HUES48 (cell line): ENCODE measurements at regions not wholly inside any gene's neighbourhood (a gene's known extent, or its start where the extent isn't known, plus 50 kb on each side); places are given as distances from the start of the nearest gene placed in this dataset.
"Not testable (repeated sequence)": the region's sequence is repeated elsewhere in the genome, so short reads cannot be mapped to it uniquely, and the experiment has no call there.

Source experiments
- H3K27ac ChIP-seq: one replicate; pipeline ENCODE4 v1.7.0; 2013; ENCODE audit warnings: low read depth, low read length, inconsistent platforms
- H3K27me3 ChIP-seq: 2 replicates; pipeline ENCODE4 v1.6.1; 2013; ENCODE audit warnings: mild to moderate bottlenecking, low read length; ENCODE audit not compliant: control insufficient read depth, insufficient read depth
- H3K36me3 ChIP-seq: 2 replicates; pipeline ENCODE4 v1.6.1; 2013; ENCODE audit warnings: low read length; ENCODE audit not compliant: control insufficient read depth, insufficient read depth
- H3K4me1 ChIP-seq: 2 replicates; pipeline ENCODE4 v1.6.1; 2013; ENCODE audit warnings: mild to moderate bottlenecking, low read length; ENCODE audit not compliant: control insufficient read depth, insufficient read depth
- H3K4me3 ChIP-seq: 2 replicates; pipeline ENCODE4 v1.5.1; 2013; ENCODE audit warnings: mild to moderate bottlenecking, low read depth, low read length
- H3K9ac ChIP-seq: 2 replicates; pipeline ENCODE4 v1.6.1; 2013; ENCODE audit warnings: mild to moderate bottlenecking, low read depth, low read length, moderate library complexity
- H3K9me3 ChIP-seq: 2 replicates; pipeline ENCODE4 v1.6.1; 2013; ENCODE audit warnings: low read length; ENCODE audit not compliant: control insufficient read depth, insufficient read depth

DNA sequence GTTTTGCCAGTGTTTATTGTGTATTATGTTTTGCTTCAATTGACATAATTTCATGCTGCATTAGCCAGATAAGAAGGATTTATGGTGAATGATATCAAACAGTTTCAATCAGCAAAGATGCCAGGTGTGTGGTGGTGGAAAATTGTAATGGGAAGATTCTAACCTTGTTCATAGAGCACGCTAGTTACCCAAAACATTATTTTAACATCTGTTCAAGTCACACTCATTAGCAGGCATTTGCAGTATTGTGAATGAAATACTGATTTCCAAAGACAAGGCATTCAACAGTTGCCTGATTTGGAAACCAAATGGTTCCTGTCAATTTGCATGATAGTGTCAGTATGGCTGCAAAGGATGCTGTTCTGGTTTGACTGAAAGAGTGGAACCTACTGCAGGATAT, 129.7 kb downstream of the EPC1 start:
- Histone ChIP-seq H3K27me3 (no peaks in the 10 kb centered on the region), H3K4me3 (no peak overlapping the region), H3K36me3 (no peaks in the 10 kb centered on the region), H3K9me3 (peaks cover 16% of the 10 kb centered on the region), H3K27ac (no peak overlapping the region), H3K4me1 (peaks cover 9% of the 10 kb centered on the region), H3K9ac (no peak overlapping the region)

- not testable (repeated sequence) for H3K4me1 ChIP-seq, H3K9ac ChIP-seq, H3K27ac ChIP-seq, H3K9me3 ChIP-seq, H3K27me3 ChIP-seq, H3K4me3 ChIP-seq, H3K36me3 ChIP-seq
Measured at GRCh38 chr10:32213838-32214237, 133.1 kb downstream of the EPC1 start.

- Histone ChIP-seq H3K27me3 (no peaks in the 10 kb centered on the region), H3K27ac (no peak overlapping the region), H3K9me3 (no peaks in the 10 kb centered on the region), H3K9ac (no peak overlapping the region), H3K36me3 (no peaks in the 10 kb centered on the region), H3K4me3 (no peak overlapping the region), H3K4me1 (no peaks in the 10 kb centered on the region)
Measured at GRCh38 chr10:32211046-32211363, 136.0 kb downstream of the EPC1 start.

GRCh38 chr10:32210306-32211045, 136.5 kb downstream of the EPC1 start:
- Histone ChIP-seq H3K4me3 (no peak overlapping the region), H3K9me3 (no peaks in the 10 kb centered on the region), H3K4me1 (no peaks in the 10 kb centered on the region), H3K27ac (no peak overlapping the region), H3K27me3 (no peaks in the 10 kb centered on the region), H3K36me3 (no peaks in the 10 kb centered on the region), H3K9ac (no peak overlapping the region)

GRCh38 chr10:32208005-32208404, 139.0 kb downstream of the EPC1 start:
- H3K27me3 ChIP-seq, H3K4me1 ChIP-seq, H3K36me3 ChIP-seq, H3K9ac ChIP-seq, H3K27ac ChIP-seq, H3K9me3 ChIP-seq, H3K4me3 ChIP-seq: not testable (repeated sequence)

- H3K27ac ChIP-seq: no peak overlapping the region
- no peaks in the 10 kb centered on the region for H3K36me3 ChIP-seq
- no peaks in the 10 kb centered on the region for H3K27me3 ChIP-seq
- no peaks in the 10 kb centered on the region for H3K9me3 ChIP-seq
- H3K4me1 ChIP-seq: no peaks in the 10 kb centered on the region
- no peak overlapping the region for H3K9ac ChIP-seq
- no peak overlapping the region for H3K4me3 ChIP-seq
Measured at GRCh38 chr10:32207544-32207943, 139.4 kb downstream of the EPC1 start.

DNA sequence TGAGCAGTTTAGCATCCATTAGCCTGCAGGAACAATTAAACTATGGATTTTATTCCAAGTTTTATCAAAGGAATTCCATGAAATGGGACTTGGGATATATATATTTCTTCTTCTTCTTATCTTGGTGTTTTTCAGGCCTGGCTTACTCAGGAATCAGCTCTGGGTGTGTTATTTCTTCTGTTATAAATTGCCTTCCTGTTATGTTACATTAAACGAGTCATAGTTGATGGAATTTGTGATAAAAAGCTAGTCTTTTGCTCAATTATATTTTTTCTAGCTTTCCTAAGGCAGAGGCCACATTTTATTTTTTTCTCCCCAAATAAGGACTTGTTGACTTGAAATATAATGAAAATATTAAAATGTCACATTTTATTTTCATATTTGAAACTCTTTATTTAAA, 141.3 kb downstream of the EPC1 start:
- no peaks in the 10 kb centered on the region for H3K36me3 ChIP-seq
- H3K27me3 ChIP-seq: no peaks in the 10 kb centered on the region
- H3K4me3 ChIP-seq: no peak overlapping the region
- H3K4me1 ChIP-seq: no peaks in the 10 kb centered on the region
- no peaks in the 10 kb centered on the region for H3K9me3 ChIP-seq
- no peak overlapping the region for H3K27ac ChIP-seq
- no peak overlapping the region for H3K9ac ChIP-seq

GRCh38 chr10:32204606-32205005, 142.4 kb downstream of the EPC1 start:
- H3K4me1 ChIP-seq: no peaks in the 10 kb centered on the region
- no peak overlapping the region for H3K27ac ChIP-seq
- H3K4me3 ChIP-seq: no peak overlapping the region
- H3K36me3 ChIP-seq: no peaks in the 10 kb centered on the region
- H3K9me3 ChIP-seq: no peaks in the 10 kb centered on the region
- H3K27me3 ChIP-seq: no peaks in the 10 kb centered on the region
- no peak overlapping the region for H3K9ac ChIP-seq

DNA sequence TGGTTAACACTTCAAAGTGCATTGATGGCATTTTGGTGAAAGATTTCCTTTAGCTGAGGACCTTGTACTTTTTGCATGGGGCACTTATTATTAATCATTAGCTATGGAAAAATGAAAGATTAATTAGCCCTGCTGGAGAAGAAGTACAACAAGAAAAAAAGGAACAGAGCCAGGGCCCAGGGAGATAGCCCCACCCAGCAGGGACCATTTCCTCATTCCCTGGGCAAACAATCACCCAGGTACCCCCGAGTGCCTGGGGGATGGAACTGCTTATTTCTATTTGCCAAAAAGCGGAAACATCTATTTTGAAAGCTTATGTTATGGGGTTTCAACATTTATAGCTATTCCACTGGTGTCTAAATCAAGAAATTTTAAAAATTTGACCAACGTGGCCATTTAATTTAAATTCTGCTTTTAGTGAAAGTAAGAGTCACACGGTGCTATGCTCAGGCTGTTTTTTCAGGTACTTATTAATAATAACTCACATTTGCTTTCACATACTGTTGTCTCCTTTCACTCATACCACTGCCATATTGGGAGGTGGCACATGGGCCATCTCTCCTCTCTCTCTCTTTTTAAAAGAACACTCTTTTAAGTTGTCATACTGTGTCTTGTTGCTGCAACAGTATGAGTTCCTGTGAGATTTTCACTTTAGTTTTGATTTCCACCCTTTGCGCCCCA, 143.6 kb upstream of the KIF5B start:
- Histone ChIP-seq H3K4me3 (no peak overlapping the region), H3K9me3 (no peaks in the 10 kb centered on the region), H3K4me1 (no peaks in the 10 kb centered on the region), H3K9ac (no peak overlapping the region), H3K36me3 (no peaks in the 10 kb centered on the region), H3K27me3 (no peaks in the 10 kb centered on the region), H3K27ac (no peak overlapping the region)

- Histone ChIP-seq H3K9ac (no peak overlapping the region), H3K9me3 (no peaks in the 10 kb centered on the region), H3K36me3 (no peaks in the 10 kb centered on the region), H3K27ac (no peak overlapping the region), H3K4me1 (no peaks in the 10 kb centered on the region), H3K4me3 (no peak overlapping the region), H3K27me3 (no peaks in the 10 kb centered on the region)
Measured at GRCh38 chr10:32197423-32197822, 141.2 kb upstream of the KIF5B start.

DNA sequence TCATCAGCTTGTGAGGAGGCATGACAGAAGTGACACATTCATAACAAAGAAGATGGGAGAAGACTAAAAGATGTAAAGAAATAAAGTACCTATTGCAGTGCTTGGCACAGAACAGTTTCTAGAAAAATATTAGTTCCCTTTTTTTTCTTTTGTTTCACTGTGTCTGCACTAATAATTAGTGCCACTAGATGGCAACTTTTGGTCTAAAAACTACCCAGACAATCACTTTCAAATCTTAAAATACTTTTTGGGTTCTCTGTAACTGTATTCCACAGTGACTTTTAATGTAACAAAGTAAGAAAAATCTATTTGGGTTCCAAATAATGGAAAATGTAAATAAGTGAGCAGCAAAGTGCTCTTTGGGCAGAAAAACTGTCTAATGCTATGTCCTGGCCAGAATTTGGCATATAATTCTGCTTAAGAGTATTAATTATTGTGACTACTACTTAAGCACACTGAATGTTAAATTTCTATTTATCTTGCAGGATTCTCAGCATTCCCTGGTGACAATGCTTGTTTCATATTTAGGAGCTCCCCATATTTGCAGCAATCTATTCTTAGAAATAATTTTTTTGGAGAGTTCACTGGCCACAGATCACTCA, 134.8 kb upstream of the KIF5B start:
- no peaks in the 10 kb centered on the region for H3K4me1 ChIP-seq
- H3K9me3 ChIP-seq: no peaks in the 10 kb centered on the region
- no peak overlapping the region for H3K9ac ChIP-seq
- H3K27ac ChIP-seq: no peak overlapping the region
- H3K27me3 ChIP-seq: no peaks in the 10 kb centered on the region
- H3K36me3 ChIP-seq: no peaks in the 10 kb centered on the region
- no peak overlapping the region for H3K4me3 ChIP-seq
